H1 (cell line): ENCODE measurements at regions not wholly inside any gene's neighbourhood (a gene's known extent, or its start where the extent isn't known, plus 50 kb on each side); places are given as distances from the start of the nearest gene placed in this dataset.

Experiments used
- CTCF ChIA-PET: fragments of 300-600 bp; sonication (Branson Sonifier 250); formaldehyde crosslinking; loops from one replicate; lab custom pipeline; 2021; ENCODE audit not compliant: partially characterized antibody; lab: Charles Lee
- POLR2A ChIA-PET: fragments of 300-600 bp; sonication (Branson Sonifier 250); formaldehyde crosslinking; loops from one replicate; lab custom pipeline; 2021; ENCODE audit warnings: inconsistent platforms; ENCODE audit not compliant: partially characterized antibody; lab: Charles Lee
- DNase-seq, 2 experiments: peaks; one replicate each; pipeline versions ENCODE4 v3.0.0 to v3.0.0-alpha.2; 2010 to 2022; ENCODE audit warnings: low spot score in 2 of 2, low read depth in 1 of 2, mixed read lengths in 1 of 2
- FAIRE-seq: peaks from 2 replicates; lab custom pipeline; 2011; peaks lifted over from hg19 to GRCh38; lab: Jason Lieb, UNC
- H2AFZ ChIP-seq: 2 replicates; pipeline ENCODE4 v1.8.1; 2012; ENCODE audit warnings: low read length, inconsistent platforms
- H2AK5ac ChIP-seq: 2 replicates; pipeline ENCODE4 v1.6.1; 2013; ENCODE audit warnings: low read depth, low read length
- H2BK120ac ChIP-seq: replicated peaks from 2 replicates; pipeline ENCODE3; 2013; ENCODE audit warnings: low read depth, low read length, inconsistent platforms
- H2BK12ac ChIP-seq: 2 replicates; pipeline ENCODE4 v1.6.1; 2013; ENCODE audit warnings: low read depth, low read length
- H2BK15ac ChIP-seq: 2 replicates; pipeline ENCODE4 v1.6.1; 2013; ENCODE audit warnings: low read length
- H2BK20ac ChIP-seq: 2 replicates; pipeline ENCODE4 v1.6.1; 2013; ENCODE audit warnings: low read length
- H2BK5ac ChIP-seq: 2 replicates; pipeline ENCODE4 v1.6.1; 2013; ENCODE audit warnings: low read depth, low read length
- H3K14ac ChIP-seq: 2 replicates; pipeline ENCODE4 v1.6.1; 2013; ENCODE audit warnings: inconsistent platforms; ENCODE audit not compliant: insufficient read length
- H3K18ac ChIP-seq: 2 replicates; pipeline ENCODE4 v1.6.1; 2013; ENCODE audit warnings: low read length; ENCODE audit errors: extremely low read depth
- H3K23ac ChIP-seq: 2 replicates; pipeline ENCODE4 v1.6.1; 2013; ENCODE audit warnings: inconsistent platforms; ENCODE audit not compliant: insufficient read length
- H3K23me2 ChIP-seq: 2 replicates; pipeline ENCODE4 v1.6.1; 2013; ENCODE audit warnings: low read depth, low read length
- H3K27ac ChIP-seq: 2 replicates; pipeline ENCODE4 v1.6.1; 2011; ENCODE audit warnings: low read depth, low read length, inconsistent platforms
- H3K27me3 ChIP-seq, 4 experiments: replicated peaks in 1 of 4; 1 replicate in 1 of 4; 2 replicates in 3 of 4; pipeline versions ENCODE4 v1.6.1 to v1.8.1; 2011 to 2013; ENCODE audit warnings: low read length in 3 of 4, mild to moderate bottlenecking in 3 of 4, inconsistent platforms in 2 of 4, mixed read lengths in 2 of 4, moderate library complexity in 1 of 4; ENCODE audit not compliant: control insufficient read depth in 3 of 4, insufficient read depth in 3 of 4; ENCODE audit errors: extremely low read depth in 1 of 4
- H3K36me3 ChIP-seq, 4 experiments: 2 replicates each; pipeline versions ENCODE4 v1.6.1 to v1.8.1; 2011 to 2013; ENCODE audit warnings: mild to moderate bottlenecking in 4 of 4, low read length in 3 of 4, moderate library complexity in 2 of 4, control low read depth in 1 of 4, inconsistent platforms in 1 of 4; ENCODE audit not compliant: insufficient read depth in 4 of 4, control insufficient read depth in 2 of 4
- H3K4ac ChIP-seq: replicated peaks from 2 replicates; pipeline ENCODE3; 2013; ENCODE audit warnings: low read length, low read depth, mixed read lengths, inconsistent platforms; ENCODE audit not compliant: insufficient read length
- H3K4me1 ChIP-seq, 4 experiments: replicated peaks in 1 of 4; 1 replicate in 1 of 4; 2 replicates in 3 of 4; pipeline versions ENCODE4 v1.6.1 to v1.8.1; 2011 to 2013; ENCODE audit warnings: low read length in 3 of 4, inconsistent platforms in 2 of 4, mixed read lengths in 1 of 4; ENCODE audit not compliant: insufficient read depth in 4 of 4, control insufficient read depth in 3 of 4
- H3K4me2 ChIP-seq, 2 experiments: 2 replicates each; pipeline versions ENCODE4 v1.6.1 to v1.8.1; 2011 to 2013; ENCODE audit warnings: low read depth in 2 of 2, low read length in 2 of 2, control low read depth in 1 of 2, inconsistent platforms in 1 of 2, mild to moderate bottlenecking in 1 of 2; ENCODE audit not compliant: insufficient read depth in 1 of 2
- H3K4me3 ChIP-seq, 4 experiments: fragments of 200-600, 300-600 bp in 1 of 4; sonication (generic), shearing (Covaris generic), sonication (Bioruptor Twin) in 1 of 4; 2 replicates each; pipeline versions ENCODE4 v1.5.1 to v1.8.1; 2011 to 2016; ENCODE audit warnings: low read length in 4 of 4, low read depth in 3 of 4, control low read depth in 2 of 4, inconsistent platforms in 2 of 4, mild to moderate bottlenecking in 2 of 4, mixed read lengths in 1 of 4, moderate library complexity in 1 of 4; ENCODE audit not compliant: insufficient read depth in 2 of 4; ENCODE audit errors: extremely low read depth in 1 of 4
- H3K56ac ChIP-seq: replicated peaks from 2 replicates; pipeline ENCODE3; 2013; ENCODE audit warnings: low read depth, mild to moderate bottlenecking, mixed read lengths, low read length, inconsistent platforms; ENCODE audit not compliant: insufficient read length
- H3K79me1 ChIP-seq: 2 replicates; pipeline ENCODE4 v1.6.1; 2013; ENCODE audit warnings: low read depth, low read length, control low read depth
- H3K79me2 ChIP-seq, 2 experiments: 2 replicates each; pipeline versions ENCODE4 v1.6.1 to v1.8.1; 2012 to 2013; ENCODE audit warnings: low read length in 2 of 2, mild to moderate bottlenecking in 2 of 2, inconsistent platforms in 1 of 2; ENCODE audit not compliant: insufficient read depth in 2 of 2, control insufficient read depth in 1 of 2
- H3K9ac ChIP-seq, 4 experiments: replicated peaks in 1 of 4; 1 replicate in 1 of 4; 2 replicates in 3 of 4; pipeline versions ENCODE4 v1.6.1 to v1.8.1; 2011 to 2013; ENCODE audit warnings: low read depth in 3 of 4, low read length in 3 of 4, control low read depth in 2 of 4, mild to moderate bottlenecking in 2 of 4, moderate library complexity in 2 of 4, inconsistent platforms in 1 of 4; ENCODE audit errors: extremely low read depth in 1 of 4
- H3K9me3 ChIP-seq, 2 experiments: 2 replicates each; pipeline versions ENCODE4 v1.6.1 to v1.8.1; 2012 to 2013; ENCODE audit warnings: mild to moderate bottlenecking in 2 of 2, moderate library complexity in 2 of 2, control low read depth in 1 of 2, inconsistent platforms in 1 of 2, low read depth in 1 of 2, low read length in 1 of 2, mixed read lengths in 1 of 2; ENCODE audit not compliant: insufficient read depth in 2 of 2
- H4K20me1 ChIP-seq, 2 experiments: replicated peaks in 1 of 2; 2 replicates each; pipeline versions ENCODE3 to v1.8.1; 2011 to 2013; ENCODE audit warnings: inconsistent platforms in 2 of 2, low read length in 2 of 2, mild to moderate bottlenecking in 1 of 2; ENCODE audit not compliant: insufficient read depth in 2 of 2, control insufficient read depth in 1 of 2
- H4K5ac ChIP-seq: 2 replicates; pipeline ENCODE4 v1.6.1; 2013; ENCODE audit warnings: low read length, low read depth, mixed read lengths, inconsistent platforms; ENCODE audit not compliant: insufficient read length
- H4K8ac ChIP-seq: 2 replicates; pipeline ENCODE4 v1.8.0; 2013; ENCODE audit warnings: mild to moderate bottlenecking, moderate library complexity, low read length, inconsistent platforms; ENCODE audit not compliant: insufficient read depth; ENCODE audit errors: extremely low read depth
- H4K91ac ChIP-seq: replicated peaks from 2 replicates; pipeline ENCODE3; 2013; ENCODE audit warnings: low read length, mixed read lengths, inconsistent platforms; ENCODE audit not compliant: insufficient read length
- CBX5 ChIP-seq: fragments of 300-800, 300-1000 bp; sonication (generic); IDR thresholded peaks from 2 replicates; pipeline ENCODE4 v1.7.1; 2016; ENCODE audit warnings: antibody characterized with exemption, low read length, low read depth
- GABPA ChIP-seq: IDR thresholded peaks from 2 replicates; pipeline ENCODE4 v1.6.1; 2011; ENCODE audit warnings: mild to moderate bottlenecking, low read length, moderate library complexity, borderline replicate concordance; ENCODE audit not compliant: insufficient read depth
- KDM5A ChIP-seq: fragments of 200-600 bp; IDR thresholded peaks from 2 replicates; pipeline ENCODE4 v1.7.1; 2012; ENCODE audit warnings: mild to moderate bottlenecking, low read length, inconsistent platforms, mixed read lengths
- NANOG ChIP-seq: IDR thresholded peaks from 2 replicates; pipeline ENCODE4 v1.6.1; 2011; ENCODE audit warnings: low read length, low read depth, mild to moderate bottlenecking, inconsistent platforms; ENCODE audit not compliant: insufficient read depth, poor library complexity, severe bottlenecking
- PHF8 ChIP-seq: fragments of 200-600 bp; sonication (generic); conservative IDR thresholded peaks from 2 replicates; pipeline ENCODE4 v1.7.1; 2012; ENCODE audit warnings: low read depth, mild to moderate bottlenecking, inconsistent platforms, low read length, moderate library complexity
- RBBP5 ChIP-seq: IDR thresholded peaks from 2 replicates; pipeline ENCODE4 v1.7.1; 2012; ENCODE audit warnings: low read depth, mild to moderate bottlenecking, inconsistent platforms, low read length, moderate library complexity, borderline replicate concordance
- SIX5 ChIP-seq: IDR thresholded peaks from 2 replicates; pipeline ENCODE4 v1.6.1; 2011; ENCODE audit warnings: mild to moderate bottlenecking, low read depth, low read length
- SP1 ChIP-seq: IDR thresholded peaks from 2 replicates; pipeline ENCODE4 v1.6.1; 2011; ENCODE audit warnings: low read depth, low read length
- SUZ12 ChIP-seq: fragments of 200-600 bp; sonication (generic); IDR thresholded peaks from 2 replicates; pipeline ENCODE4 v1.6.1; 2012; ENCODE audit warnings: mild to moderate bottlenecking, inconsistent platforms, low read length, moderate library complexity, mixed read lengths
- TBP ChIP-seq: IDR thresholded peaks from 2 replicates; pipeline ENCODE4 v1.6.1; 2011; ENCODE audit warnings: low read depth, low read length, improper control_type of control experiment
- TEAD4 ChIP-seq: IDR thresholded peaks from 2 replicates; pipeline ENCODE4 v1.6.1; 2012; ENCODE audit warnings: low read depth, low read length, inconsistent platforms, mixed read lengths
- WGBS, 2 experiments: shearing (Covaris generic) in 1 of 2; methylation state at CpG; one replicate each; pipeline versions ENCODE4 v1.1.6 to v1.1.7; 2013 to 2015; ENCODE audit warnings: low lambda C conversion rate in 2 of 2, mixed read lengths in 2 of 2, inconsistent platforms in 1 of 2, low coverage in 1 of 2, missing lambda C conversion rate in 1 of 2; ENCODE audit not compliant: insufficient replicate concordance in 2 of 2, insufficient coverage in 1 of 2, insufficient read length in 1 of 2; ENCODE audit errors: extremely low coverage in 1 of 2, missing lambda C conversion rate in 1 of 2; 5-methylcytosine and 5-hydroxymethylcytosine counted together

DNA sequence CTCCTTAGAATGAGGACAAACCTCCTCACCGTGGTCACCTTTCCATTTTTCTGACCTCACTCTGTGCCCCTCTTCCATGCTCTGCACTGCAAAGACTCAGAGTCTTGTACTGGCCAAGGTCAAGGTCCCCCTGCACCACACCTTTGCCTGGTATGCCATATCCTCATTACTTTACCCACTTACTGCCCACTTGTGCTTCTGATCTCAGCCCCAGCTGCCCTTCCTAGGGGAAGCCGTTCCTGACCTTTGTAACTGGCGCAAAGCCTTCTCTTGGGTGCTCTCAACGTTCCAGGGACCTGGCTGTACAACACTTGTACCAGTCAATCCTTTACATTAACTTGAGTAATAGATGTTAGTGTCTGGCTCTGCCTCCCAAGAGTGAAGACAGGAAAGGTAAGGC lies 256.0 kb downstream of the SV2B start:
- ChIA-PET CTCF (no interaction called here), POLR2A (interaction anchor here (0.7 kb wide), 1 partner anchor 723 kb away, joined by 3 read pairs; no protein-coding TSS in a partner anchor)
- H3K4me3 ChIP-seq = no peak overlapping the region
- no peaks in the 10 kb centered on the region for H4K20me1 ChIP-seq
- whole genome bisulfite sequencing, 2 experiments = 95% methylated on average over 4 of the region's 4 CpGs; no CpG with 5 or more reads in 1 of the 2 experiments
- no peak overlapping the region for H3K18ac ChIP-seq
- no peaks in the 10 kb centered on the region for H3K79me1 ChIP-seq
- DNase-seq (no peak), FAIRE-seq (no peak)
- no peak overlapping the region; a peak in 1 of 7 replicates for H3K9ac ChIP-seq
- no peak overlapping the region for H3K4me2 ChIP-seq
- H3K56ac ChIP-seq = no peak overlapping the region
- H3K23me2 ChIP-seq = no peaks in the 10 kb centered on the region
- no peak overlapping the region for H4K8ac ChIP-seq
- H3K9me3 ChIP-seq = no peaks in the 10 kb centered on the region
- H2BK120ac ChIP-seq = no peak overlapping the region
- H3K4ac ChIP-seq = no peak overlapping the region
- H2AK5ac ChIP-seq = no peak overlapping the region
- no peak overlapping the region for H3K23ac ChIP-seq
- no peak overlapping the region for H3K27ac ChIP-seq
- no peak overlapping the region for H2BK20ac ChIP-seq
- no peak overlapping the region for H3K14ac ChIP-seq
- no peak overlapping the region for H4K5ac ChIP-seq
- H3K79me2 ChIP-seq = no peaks in the 10 kb centered on the region
- TF ChIP-seq SUZ12 = no peak
- no peak for TF ChIP-seq TBP
- TF ChIP-seq CBX5 = no peak
- no peak for TF ChIP-seq KDM5A
- no peak for TF ChIP-seq PHF8
- TF ChIP-seq SP1 = no peak
- TF ChIP-seq RBBP5 = no peak
- TF ChIP-seq TEAD4 = no peak
- TF ChIP-seq SIX5 = no peak
- TF ChIP-seq NANOG = no peak
- no peak for TF ChIP-seq GABPA
- H3K27me3 ChIP-seq = no peaks in the 10 kb centered on the region
- no peak overlapping the region for H4K91ac ChIP-seq
- no peaks in the 10 kb centered on the region for H3K36me3 ChIP-seq
- H2BK15ac ChIP-seq = no peak overlapping the region
- H2BK12ac ChIP-seq = no peak overlapping the region
- no peak overlapping the region for H2BK5ac ChIP-seq
- H3K4me1 ChIP-seq = no peaks in the 10 kb centered on the region
- no peak overlapping the region for H2AFZ ChIP-seq
